Sigmoid colon (tissue), 6 donors: ENCODE measurements at regions not wholly inside any gene's neighbourhood (a gene's known extent, or its start where the extent isn't known, plus 50 kb on each side); places are given as distances from the start of the nearest gene placed in this dataset.

Source experiments
- DNase-seq: peaks from one replicate; pipeline ENCODE4 v3.0.0-alpha.2; 2019
- H3K27ac ChIP-seq, 4 donors: fragments of 200-600 bp; sonication (generic); one replicate each; pipeline ENCODE4 v1.5.1; 2016 to 2019; ENCODE audit warnings: mild to moderate bottlenecking in 1 of 4
- H3K27me3 ChIP-seq, 3 donors: fragments of 200-600 bp; sonication (generic); one replicate each; pipeline ENCODE4 v1.5.1; 2019; ENCODE audit warnings: mild to moderate bottlenecking in 1 of 3
- H3K36me3 ChIP-seq, 4 donors: fragments of 200-600 bp; sonication (generic); one replicate each; pipeline ENCODE4 v1.5.1; 2016 to 2019
- H3K4me1 ChIP-seq, 4 donors: fragments of 200-600 bp; sonication (generic); one replicate each; pipeline ENCODE4 v1.5.1; 2017 to 2019
- H3K4me3 ChIP-seq, 4 donors: fragments of 200-600 bp; sonication (generic); one replicate each; pipeline ENCODE4 v1.5.1; 2017 to 2019; ENCODE audit warnings: mild to moderate bottlenecking in 2 of 4, moderate library complexity in 1 of 4
- H3K9me3 ChIP-seq, 4 donors: fragments of 200-600 bp in 3 of 4; sonication (generic) in 3 of 4; one replicate each; pipeline versions ENCODE4 v1.5.1 to v1.6.1; 2013 to 2019
- EP300 ChIP-seq, 4 donors: sonication (generic); formaldehyde crosslinking; IDR thresholded peaks; one replicate each; pipeline ENCODE4 v1.6.1; 2017; ENCODE audit warnings: antibody characterized with exemption in 4 of 4
- POLR2A ChIP-seq, 2 donors: fragments of 450-650 bp; IDR thresholded peaks; one replicate each; pipeline ENCODE4 v1.6.1; 2016; ENCODE audit warnings: antibody characterized with exemption in 2 of 2, mild to moderate bottlenecking in 2 of 2, moderate library complexity in 2 of 2
- POLR2AphosphoS5 ChIP-seq, 4 donors: sonication (generic); formaldehyde crosslinking; IDR thresholded peaks; one replicate each; pipeline ENCODE4 v1.6.1; 2017; ENCODE audit warnings: antibody characterized with exemption in 4 of 4
- WGBS, 2 donors: extraction: QIAGEN DNeasy Blood & Tissue Kit; methylation state at CpG; one replicate each; pipeline ENCODE4 v1.1.7; 2013; 5-methylcytosine and 5-hydroxymethylcytosine counted together
- intact Hi-C: fragments of 100-400 bp; cut with DNase I; formaldehyde crosslinking; loops from one replicate; pipeline ENCODE4 v1.15.1; 2023
- TF ChIP-seq, protein P1 (sequence below), 4 experiments: fragments of 450-650 bp in 3 of 4; fragments of 200-600 bp in 1 of 4; IDR thresholded peaks; one replicate each; pipeline ENCODE4 v1.5.1; 2016 to 2019; ENCODE audit warnings: antibody characterized with exemption in 4 of 4, mild to moderate bottlenecking in 3 of 4, moderate library complexity in 2 of 4
- donor health status: healthy with polysubstance abuse.
- donor health status: healthy.

DNA sequence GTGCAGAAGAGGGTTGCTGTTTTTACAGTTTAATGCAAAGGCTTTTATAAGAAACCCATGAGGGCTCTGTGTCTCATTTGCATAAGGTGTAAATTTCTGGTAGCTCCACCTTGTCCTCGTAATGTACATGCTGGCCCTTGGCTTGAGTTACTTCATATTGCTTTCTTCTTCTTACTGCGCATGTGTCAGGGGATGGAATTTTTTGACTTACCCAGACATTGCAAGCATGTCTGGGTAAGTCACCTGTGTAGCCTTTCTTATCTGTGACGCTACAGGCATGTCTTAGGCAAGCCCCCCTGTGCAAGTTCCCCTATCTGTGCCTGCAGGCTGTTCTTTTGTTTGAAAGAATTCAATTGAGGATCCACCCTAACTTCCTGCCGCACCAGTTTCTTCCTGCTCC is 274.2 kb downstream of the ETNK1 start:
- TF ChIP-seq POLR2A (IDR thresholded peaks at IDR 0.05) (no peak), POLR2AphosphoS5 (IDR thresholded peaks at IDR 0.05) (no peak), EP300 (IDR thresholded peaks at IDR 0.05) (no peak)
- TF ChIP-seq, protein P1, sequence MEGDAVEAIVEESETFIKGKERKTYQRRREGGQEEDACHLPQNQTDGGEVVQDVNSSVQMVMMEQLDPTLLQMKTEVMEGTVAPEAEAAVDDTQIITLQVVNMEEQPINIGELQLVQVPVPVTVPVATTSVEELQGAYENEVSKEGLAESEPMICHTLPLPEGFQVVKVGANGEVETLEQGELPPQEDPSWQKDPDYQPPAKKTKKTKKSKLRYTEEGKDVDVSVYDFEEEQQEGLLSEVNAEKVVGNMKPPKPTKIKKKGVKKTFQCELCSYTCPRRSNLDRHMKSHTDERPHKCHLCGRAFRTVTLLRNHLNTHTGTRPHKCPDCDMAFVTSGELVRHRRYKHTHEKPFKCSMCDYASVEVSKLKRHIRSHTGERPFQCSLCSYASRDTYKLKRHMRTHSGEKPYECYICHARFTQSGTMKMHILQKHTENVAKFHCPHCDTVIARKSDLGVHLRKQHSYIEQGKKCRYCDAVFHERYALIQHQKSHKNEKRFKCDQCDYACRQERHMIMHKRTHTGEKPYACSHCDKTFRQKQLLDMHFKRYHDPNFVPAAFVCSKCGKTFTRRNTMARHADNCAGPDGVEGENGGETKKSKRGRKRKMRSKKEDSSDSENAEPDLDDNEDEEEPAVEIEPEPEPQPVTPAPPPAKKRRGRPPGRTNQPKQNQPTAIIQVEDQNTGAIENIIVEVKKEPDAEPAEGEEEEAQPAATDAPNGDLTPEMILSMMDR (IDR thresholded peaks at IDR 0.05) = no peak
- Histone ChIP-seq H3K9me3 (no peaks in the 10 kb centered on the region), H3K4me3 (no peak overlapping the region), H3K27ac (no peak overlapping the region), H3K27me3 (no peaks in the 10 kb centered on the region), H3K4me1 (no peaks in the 10 kb centered on the region), H3K36me3 (no peaks in the 10 kb centered on the region)
- DNase-seq = no peak
- intact Hi-C loops = no loop called here
- 73 to 80% methylated on average over 4 of the region's 4 CpGs for WGBS, 2 donors

DNA sequence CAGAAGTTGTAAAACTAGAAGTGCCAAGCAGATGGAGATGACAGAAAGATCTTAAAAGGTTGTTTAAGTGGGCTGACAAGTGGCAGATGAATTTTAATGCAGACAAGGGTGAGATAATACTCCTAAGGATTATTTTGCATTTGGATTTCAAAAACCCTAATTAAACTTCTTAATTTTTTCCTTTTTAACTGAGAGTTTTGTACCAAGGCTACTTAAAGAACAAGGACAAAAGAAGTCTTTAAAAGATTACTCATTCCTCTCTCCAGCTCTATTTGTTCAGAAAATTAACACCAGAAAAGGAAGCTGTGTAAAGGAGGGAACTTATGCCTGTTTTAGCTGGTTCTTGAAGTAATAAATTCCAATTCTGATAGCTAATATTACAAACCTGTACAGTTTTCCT is 275.4 kb downstream of the ETNK1 start:
- Histone ChIP-seq H3K27me3 (no peaks in the 10 kb centered on the region), H3K9me3 (no peaks in the 10 kb centered on the region), H3K36me3 (no peaks in the 10 kb centered on the region), H3K27ac (no peak overlapping the region), H3K4me1 (no peaks in the 10 kb centered on the region), H3K4me3 (no peak overlapping the region)
- no peak for DNase-seq
- TF ChIP-seq, protein P1 (IDR thresholded peaks at IDR 0.05) = no peak
- TF ChIP-seq POLR2A (IDR thresholded peaks at IDR 0.05) = no peak
- TF ChIP-seq POLR2AphosphoS5 (IDR thresholded peaks at IDR 0.05) = no peak
- no peak for TF ChIP-seq EP300 (IDR thresholded peaks at IDR 0.05)
- intact Hi-C loops = no loop called here

DNA sequence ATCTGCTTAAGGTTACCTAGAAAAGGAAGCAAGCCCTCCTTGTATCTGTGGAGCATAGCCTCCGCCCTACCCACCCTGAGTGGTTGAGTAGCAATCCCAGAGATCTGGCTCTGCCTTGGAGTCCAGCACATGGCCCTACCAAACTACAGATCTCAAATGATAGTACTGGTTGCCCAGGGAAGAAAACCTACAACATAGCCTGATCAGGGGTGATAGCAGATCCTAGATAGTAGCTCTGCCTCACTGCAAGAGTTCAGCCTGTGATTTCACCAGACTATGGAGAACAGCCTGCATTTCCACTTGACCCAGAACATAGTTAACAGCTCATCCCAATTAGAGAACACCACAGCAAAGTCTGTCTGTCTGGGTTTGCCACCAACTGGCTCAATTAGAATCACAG is 279.5 kb downstream of the ETNK1 start:
- Histone ChIP-seq H3K9me3 (no peaks in the 10 kb centered on the region), H3K4me1 (no peaks in the 10 kb centered on the region), H3K36me3 (no peaks in the 10 kb centered on the region), H3K27me3 (no peaks in the 10 kb centered on the region), H3K27ac (no peak overlapping the region), H3K4me3 (no peak overlapping the region)
- 85 to 86% methylated on average over 1 of the region's 1 CpG for WGBS, 2 donors
- DNase-seq = no peak
- intact Hi-C loops = no loop called here
- TF ChIP-seq POLR2A (IDR thresholded peaks at IDR 0.05) (no peak), EP300 (IDR thresholded peaks at IDR 0.05) (no peak), POLR2AphosphoS5 (IDR thresholded peaks at IDR 0.05) (no peak)
- TF ChIP-seq, protein P1 (IDR thresholded peaks at IDR 0.05) = no peak

DNA sequence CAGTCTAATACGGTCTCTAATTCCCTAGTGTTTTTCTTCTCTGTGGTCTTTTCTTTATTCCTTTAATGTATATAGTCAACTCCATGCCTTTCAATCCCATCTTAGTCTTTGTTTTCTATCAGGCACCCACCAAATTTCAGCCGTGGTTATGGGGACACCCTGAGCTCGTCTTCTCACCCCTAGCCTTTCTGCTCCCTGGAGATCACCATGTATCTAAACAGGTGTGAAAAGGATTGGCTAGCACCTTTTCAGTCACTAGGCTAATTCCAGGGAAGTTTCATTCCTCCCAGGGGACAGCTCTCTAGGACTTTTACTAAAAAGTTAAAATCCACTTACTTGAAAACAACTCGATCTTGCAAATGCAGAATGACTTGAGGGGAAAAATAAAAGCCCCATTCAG is 291.3 kb downstream of the ETNK1 start:
- no peak for DNase-seq

DNA sequence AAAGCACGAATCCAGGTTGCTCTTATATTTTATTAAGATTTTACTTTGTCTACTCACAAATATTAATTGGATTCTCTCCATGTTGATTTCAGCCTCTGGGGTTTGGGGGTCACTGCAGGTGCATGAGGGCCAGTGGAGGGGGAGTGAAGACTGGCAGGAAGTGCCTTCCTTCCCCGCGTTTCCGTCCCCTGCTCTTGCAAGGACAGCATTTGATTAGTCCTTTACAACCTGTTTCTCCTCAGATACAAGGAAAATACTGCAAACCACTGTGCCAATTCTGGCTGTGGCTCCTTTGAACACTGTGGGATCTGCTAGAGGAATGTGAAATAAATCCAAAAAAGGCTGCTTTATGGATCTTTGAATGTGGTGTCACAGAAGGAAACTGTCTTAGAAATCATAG is 291.8 kb downstream of the ETNK1 start:
- WGBS, 2 donors = 59 to 68% methylated on average over 4 of the region's 4 CpGs
- no peaks in the 10 kb centered on the region for H3K4me1 ChIP-seq
- H3K4me3 ChIP-seq = no peak overlapping the region
- H3K27me3 ChIP-seq = no peaks in the 10 kb centered on the region
- intact Hi-C loops = no loop called here
- no peaks in the 10 kb centered on the region for H3K9me3 ChIP-seq
- no peak overlapping the region for H3K27ac ChIP-seq
- TF ChIP-seq EP300 (IDR thresholded peaks at IDR 0.05) = no peak
- TF ChIP-seq, protein P1 (IDR thresholded peaks at IDR 0.05) = no peak
- no peak for TF ChIP-seq POLR2AphosphoS5 (IDR thresholded peaks at IDR 0.05)
- TF ChIP-seq POLR2A (IDR thresholded peaks at IDR 0.05) = no peak
- no peaks in the 10 kb centered on the region for H3K36me3 ChIP-seq
- no peak for DNase-seq

More for the DNA sequence above, 291.3 kb downstream of the ETNK1 start:
- Histone ChIP-seq H3K27me3 (no peaks in the 10 kb centered on the region), H3K4me3 (no peak overlapping the region), H3K36me3 (no peaks in the 10 kb centered on the region), H3K4me1 (no peaks in the 10 kb centered on the region), H3K27ac (no peak overlapping the region), H3K9me3 (no peaks in the 10 kb centered on the region)
- TF ChIP-seq, protein P1 (IDR thresholded peaks at IDR 0.05) = no peak
- TF ChIP-seq EP300 (IDR thresholded peaks at IDR 0.05) = no peak
- TF ChIP-seq POLR2A (IDR thresholded peaks at IDR 0.05) = no peak
- TF ChIP-seq POLR2AphosphoS5 (IDR thresholded peaks at IDR 0.05) = no peak
- intact Hi-C loops = no loop called here
- WGBS, 2 donors = 70 to 83% methylated on average over 4 of the region's 4 CpGs
